SK-N-SH treated with all-trans-retinoic acid at 6 μM for 48 hours (cell line): ENCODE measurements at regions not wholly inside any gene's neighbourhood (a gene's known extent, or its start where the extent isn't known, plus 50 kb on each side); places are given as distances from the start of the nearest gene placed in this dataset.

Experiments used
- ATAC-seq: fragments of 200-7000 bp; cut with Tn5 transposase; 3 replicates; pipeline ENCODE4 v1.9.1; 2020; ENCODE audit warnings: mild to moderate bottlenecking, moderate library complexity
- BACH2 ChIP-seq: fragments of 250-450 bp; sonication (Bioruptor Pico); IDR thresholded peaks from 2 replicates; pipeline ENCODE4 v1.9.0; 2021; ENCODE audit warnings: mild to moderate bottlenecking, borderline replicate concordance
- CSDC2 ChIP-seq: fragments of 250-450 bp; sonication (Bioruptor Pico); IDR thresholded peaks from 2 replicates; pipeline ENCODE4 v1.5.0; 2020; ENCODE audit warnings: mild to moderate bottlenecking, moderate library complexity
- CSRNP3 ChIP-seq: fragments of 250-450 bp; sonication (Bioruptor Pico); IDR thresholded peaks from 2 replicates; pipeline ENCODE4 v1.5.1; 2021; ENCODE audit warnings: mild to moderate bottlenecking, moderate library complexity
- ESRRG ChIP-seq: fragments of 250-450 bp; sonication (Bioruptor Pico); IDR thresholded peaks from 2 replicates; pipeline ENCODE4 v1.6.1; 2021; ENCODE audit warnings: mild to moderate bottlenecking
- GLIS3 ChIP-seq: fragments of 250-450 bp; sonication (Bioruptor Pico); IDR thresholded peaks from 2 replicates; pipeline ENCODE4 v1.5.0; 2020; ENCODE audit warnings: mild to moderate bottlenecking, moderate library complexity
- ISL1 ChIP-seq: fragments of 250-450 bp; sonication (Bioruptor Pico); IDR thresholded peaks from 2 replicates; pipeline ENCODE4 v2.1.2; 2022; ENCODE audit warnings: mild to moderate bottlenecking, moderate library complexity
- OSR1 ChIP-seq: fragments of 250-450 bp; sonication (Bioruptor Pico); IDR thresholded peaks from 2 replicates; pipeline ENCODE4 v1.8.0; 2022; ENCODE audit warnings: moderate library complexity, mild to moderate bottlenecking, inconsistent platforms
- PPARA ChIP-seq: fragments of 250-450 bp; sonication (Bioruptor Pico); IDR thresholded peaks from 2 replicates; pipeline ENCODE4 v1.5.0; 2020; ENCODE audit warnings: mild to moderate bottlenecking, borderline replicate concordance
- RARB ChIP-seq: fragments of 250-450 bp; sonication (Bioruptor Pico); IDR thresholded peaks from 2 replicates; pipeline ENCODE4 v1.8.0; 2021; ENCODE audit warnings: mild to moderate bottlenecking, moderate library complexity
- SNAI2 ChIP-seq: fragments of 250-450 bp; sonication (Bioruptor Pico); IDR thresholded peaks from 2 replicates; pipeline ENCODE4 v1.5.0; 2020; ENCODE audit warnings: mild to moderate bottlenecking, moderate library complexity
- TCF4 ChIP-seq: fragments of 250-450 bp; sonication (Bioruptor Pico); IDR thresholded peaks from 2 replicates; pipeline ENCODE4 v1.8.0; 2021; ENCODE audit warnings: mild to moderate bottlenecking, moderate library complexity, borderline replicate concordance
- TOX ChIP-seq: fragments of 250-450 bp; sonication (Bioruptor Pico); IDR thresholded peaks from 2 replicates; pipeline ENCODE4 v1.8.0; 2021; ENCODE audit warnings: mild to moderate bottlenecking, moderate library complexity, borderline replicate concordance
- TSHZ2 ChIP-seq: fragments of 250-450 bp; sonication (Bioruptor Pico); IDR thresholded peaks from 2 replicates; pipeline ENCODE4 v1.5.0; 2020; ENCODE audit warnings: mild to moderate bottlenecking, moderate library complexity
- ZC3H10 ChIP-seq: fragments of 250-450 bp; sonication (Bioruptor Pico); IDR thresholded peaks from 2 replicates; pipeline ENCODE4 v1.5.1; 2021; ENCODE audit warnings: mild to moderate bottlenecking, moderate library complexity
- ZFP3 ChIP-seq: fragments of 250-450 bp; sonication (Bioruptor Pico); IDR thresholded peaks from 2 replicates; pipeline ENCODE4 v1.5.0; 2020; ENCODE audit warnings: mild to moderate bottlenecking, moderate library complexity
- ZFP30 ChIP-seq: fragments of 450-650 bp; formaldehyde crosslinking; IDR thresholded peaks from 2 replicates; pipeline ENCODE4 v1.5.0; 2022; ENCODE audit warnings: mild to moderate bottlenecking, moderate library complexity
- ZNF565 ChIP-seq: fragments of 450-650 bp; formaldehyde crosslinking; conservative IDR thresholded peaks from 2 replicates; pipeline ENCODE4 v1.5.0; 2020; ENCODE audit warnings: low read depth, mild to moderate bottlenecking, moderate library complexity
- ZNF70 ChIP-seq: fragments of 450-650 bp; formaldehyde crosslinking; IDR thresholded peaks from 2 replicates; pipeline ENCODE4 v1.5.0; 2020; ENCODE audit warnings: mild to moderate bottlenecking, moderate library complexity
- ZNF8 ChIP-seq: fragments of 450-650 bp; formaldehyde crosslinking; IDR thresholded peaks from 2 replicates; pipeline ENCODE4 v1.5.0; 2020; ENCODE audit warnings: mild to moderate bottlenecking, moderate library complexity
- TF ChIP-seq, protein P1 (sequence below): fragments of 250-450 bp; sonication (Bioruptor Pico); IDR thresholded peaks from 2 replicates; pipeline ENCODE4 v1.5.1; 2020; ENCODE audit warnings: low read depth, mild to moderate bottlenecking, moderate library complexity
- TF ChIP-seq, protein P2 (sequence below): fragments of 250-450 bp; sonication (Bioruptor Pico); IDR thresholded peaks from 2 replicates; pipeline ENCODE4 v1.8.0; 2021; ENCODE audit warnings: low read depth, mild to moderate bottlenecking, moderate library complexity, borderline replicate concordance

DNA sequence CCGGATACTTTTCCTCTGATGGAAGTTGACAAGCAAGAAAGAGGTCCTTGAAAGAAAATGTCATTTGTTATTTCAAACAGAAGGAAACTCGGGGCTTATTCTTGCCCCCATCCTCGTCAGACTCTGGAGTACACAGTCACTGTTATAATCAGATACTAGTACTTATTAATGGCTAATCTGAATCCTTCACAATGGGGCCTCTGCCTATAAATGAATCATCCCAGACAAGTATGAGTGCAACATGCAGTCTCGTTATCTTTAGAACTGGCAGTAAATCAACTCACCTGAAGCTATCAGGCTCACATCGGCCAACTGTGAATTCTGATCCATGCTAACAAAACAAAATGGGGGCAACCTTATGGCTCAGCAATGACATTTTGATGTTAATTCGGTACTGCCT lies 216.7 kb downstream of the GRIN2B start:
- ATAC-seq = no peak
- no peak for TF ChIP-seq ISL1 (CRISPR knock-in tag)
- no peak for TF ChIP-seq RARB (CRISPR knock-in tag)
- TF ChIP-seq, protein P1, sequence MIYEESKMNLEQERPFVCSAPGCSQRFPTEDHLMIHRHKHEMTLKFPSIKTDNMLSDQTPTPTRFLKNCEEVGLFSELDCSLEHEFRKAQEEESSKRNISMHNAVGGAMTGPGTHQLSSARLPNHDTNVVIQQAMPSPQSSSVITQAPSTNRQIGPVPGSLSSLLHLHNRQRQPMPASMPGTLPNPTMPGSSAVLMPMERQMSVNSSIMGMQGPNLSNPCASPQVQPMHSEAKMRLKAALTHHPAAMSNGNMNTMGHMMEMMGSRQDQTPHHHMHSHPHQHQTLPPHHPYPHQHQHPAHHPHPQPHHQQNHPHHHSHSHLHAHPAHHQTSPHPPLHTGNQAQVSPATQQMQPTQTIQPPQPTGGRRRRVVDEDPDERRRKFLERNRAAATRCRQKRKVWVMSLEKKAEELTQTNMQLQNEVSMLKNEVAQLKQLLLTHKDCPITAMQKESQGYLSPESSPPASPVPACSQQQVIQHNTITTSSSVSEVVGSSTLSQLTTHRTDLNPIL (CRISPR knock-in tag) = no peak
- no peak for TF ChIP-seq SNAI2 (CRISPR knock-in tag)
- no peak for TF ChIP-seq ZNF8 (CRISPR knock-in tag)
- TF ChIP-seq TSHZ2 = no peak
- TF ChIP-seq ZC3H10 (CRISPR knock-in tag) = no peak
- TF ChIP-seq TOX (CRISPR knock-in tag) = no peak
- TF ChIP-seq, protein P2, sequence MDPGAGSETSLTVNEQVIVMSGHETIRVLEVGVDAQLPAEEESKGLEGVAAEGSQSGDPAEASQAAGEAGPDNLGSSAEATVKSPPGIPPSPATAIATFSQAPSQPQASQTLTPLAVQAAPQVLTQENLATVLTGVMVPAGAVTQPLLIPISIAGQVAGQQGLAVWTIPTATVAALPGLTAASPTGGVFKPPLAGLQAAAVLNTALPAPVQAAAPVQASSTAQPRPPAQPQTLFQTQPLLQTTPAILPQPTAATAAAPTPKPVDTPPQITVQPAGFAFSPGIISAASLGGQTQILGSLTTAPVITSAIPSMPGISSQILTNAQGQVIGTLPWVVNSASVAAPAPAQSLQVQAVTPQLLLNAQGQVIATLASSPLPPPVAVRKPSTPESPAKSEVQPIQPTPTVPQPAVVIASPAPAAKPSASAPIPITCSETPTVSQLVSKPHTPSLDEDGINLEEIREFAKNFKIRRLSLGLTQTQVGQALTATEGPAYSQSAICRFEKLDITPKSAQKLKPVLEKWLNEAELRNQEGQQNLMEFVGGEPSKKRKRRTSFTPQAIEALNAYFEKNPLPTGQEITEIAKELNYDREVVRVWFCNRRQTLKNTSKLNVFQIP (CRISPR knock-in tag) = no peak
- TF ChIP-seq ESRRG (CRISPR knock-in tag) = no peak
- no peak for TF ChIP-seq ZFP3 (CRISPR knock-in tag)
- TF ChIP-seq CSDC2 = no peak
- no peak for TF ChIP-seq ZNF565 (CRISPR knock-in tag)
- TF ChIP-seq PPARA (CRISPR knock-in tag) = no peak
- no peak for TF ChIP-seq GLIS3 (CRISPR knock-in tag)
- no peak for TF ChIP-seq BACH2 (CRISPR knock-in tag)
- TF ChIP-seq ZFP30 = no peak
- no peak for TF ChIP-seq ZNF70 (CRISPR knock-in tag)

GRCh38 chr12:13749389-13749788 lies 232.0 kb downstream of the GRIN2B start:
- TF ChIP-seq TOX (CRISPR knock-in tag) (no peak), ISL1 (CRISPR knock-in tag) (no peak), ZFP30 (no peak), OSR1 (no peak), TCF4 (CRISPR knock-in tag) (no peak), ZFP3 (CRISPR knock-in tag) (no peak), BACH2 (CRISPR knock-in tag) (no peak), ESRRG (CRISPR knock-in tag) (no peak)
- ATAC-seq = no peak

DNA sequence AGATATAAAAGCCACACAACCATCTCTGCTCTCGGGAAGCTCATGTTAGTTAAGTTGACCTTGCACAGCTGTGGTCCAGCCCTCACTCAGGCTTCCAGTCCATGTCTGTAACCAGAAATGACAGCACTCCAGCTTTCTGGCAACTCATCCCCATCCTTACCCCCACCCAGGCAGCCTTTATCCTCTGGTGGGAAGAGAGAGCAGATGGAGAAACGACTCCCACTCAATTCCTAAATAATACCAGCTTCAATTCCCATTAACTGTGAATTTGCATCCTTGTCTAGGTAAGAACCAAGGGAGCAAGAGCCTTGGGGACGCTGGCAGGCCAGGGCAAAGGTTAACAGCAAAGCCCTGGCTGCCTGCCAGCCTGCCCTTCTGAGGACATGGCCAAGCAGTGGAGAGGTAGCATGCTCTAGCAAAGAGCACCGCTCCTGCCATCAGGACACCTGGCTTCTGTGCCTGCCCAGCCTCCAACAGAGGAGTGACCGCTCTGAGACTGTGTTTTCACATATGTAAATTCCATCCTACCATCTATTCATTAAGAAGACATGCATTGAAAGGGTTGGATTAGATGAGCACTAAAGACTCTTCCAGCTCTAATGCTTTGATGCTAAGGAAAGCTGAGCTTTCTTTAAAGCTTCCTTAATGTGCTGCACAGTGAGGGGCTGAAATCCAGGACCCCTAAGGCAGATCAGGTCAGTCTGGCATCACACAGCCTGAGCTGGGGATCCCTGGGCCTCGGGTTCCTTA lies 236.1 kb downstream of the GRIN2B start:
- no peak for ATAC-seq
- TF ChIP-seq ZNF70 (CRISPR knock-in tag) (no peak), ZFP30 (no peak), ESRRG (CRISPR knock-in tag) (no peak), CSRNP3 (CRISPR knock-in tag) (no peak), OSR1 (no peak), ISL1 (CRISPR knock-in tag) (no peak), ZNF565 (CRISPR knock-in tag) (no peak), GLIS3 (CRISPR knock-in tag) (no peak)
- TF ChIP-seq, protein P1 (CRISPR knock-in tag) = no peak
- TF ChIP-seq, protein P2 (CRISPR knock-in tag) = no peak
- TF ChIP-seq, all 23 proteins: peak for 0
